ENCODE measurements at regions not wholly inside any gene's neighbourhood (a gene's known extent, or its start where the extent isn't known, plus 50 kb on each side); places are given as distances from the start of the nearest gene placed in this dataset.

- no peak for TF ChIP-seq EGR1 (IDR thresholded peaks at IDR 0.05; ENCODE audit: low read depth)
- TF ChIP-seq POLR2A (IDR thresholded peaks at IDR 0.05; ENCODE audit: borderline replicate concordance, extremely low read depth, insufficient read depth, insufficient read length), result no peak
- TF ChIP-seq, protein P1, sequence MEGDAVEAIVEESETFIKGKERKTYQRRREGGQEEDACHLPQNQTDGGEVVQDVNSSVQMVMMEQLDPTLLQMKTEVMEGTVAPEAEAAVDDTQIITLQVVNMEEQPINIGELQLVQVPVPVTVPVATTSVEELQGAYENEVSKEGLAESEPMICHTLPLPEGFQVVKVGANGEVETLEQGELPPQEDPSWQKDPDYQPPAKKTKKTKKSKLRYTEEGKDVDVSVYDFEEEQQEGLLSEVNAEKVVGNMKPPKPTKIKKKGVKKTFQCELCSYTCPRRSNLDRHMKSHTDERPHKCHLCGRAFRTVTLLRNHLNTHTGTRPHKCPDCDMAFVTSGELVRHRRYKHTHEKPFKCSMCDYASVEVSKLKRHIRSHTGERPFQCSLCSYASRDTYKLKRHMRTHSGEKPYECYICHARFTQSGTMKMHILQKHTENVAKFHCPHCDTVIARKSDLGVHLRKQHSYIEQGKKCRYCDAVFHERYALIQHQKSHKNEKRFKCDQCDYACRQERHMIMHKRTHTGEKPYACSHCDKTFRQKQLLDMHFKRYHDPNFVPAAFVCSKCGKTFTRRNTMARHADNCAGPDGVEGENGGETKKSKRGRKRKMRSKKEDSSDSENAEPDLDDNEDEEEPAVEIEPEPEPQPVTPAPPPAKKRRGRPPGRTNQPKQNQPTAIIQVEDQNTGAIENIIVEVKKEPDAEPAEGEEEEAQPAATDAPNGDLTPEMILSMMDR (IDR thresholded peaks at IDR 0.05 in 2 of 3, conservative IDR thresholded peaks at IDR 0.05 in 1 of 3; ENCODE audit: borderline replicate concordance in 1 of 3, insufficient read depth in 1 of 3, low read depth in 2 of 3, low read length in 2 of 3), result no peak
- TF ChIP-seq JUND (IDR thresholded peaks at IDR 0.05), result no peak
- TF ChIP-seq SIN3A (IDR thresholded peaks at IDR 0.05; ENCODE audit: low read depth), result no peak
- TF ChIP-seq CEBPB (IDR thresholded peaks at IDR 0.05; ENCODE audit: low read depth), result no peak
- TF ChIP-seq RAD21 (IDR thresholded peaks at IDR 0.05; ENCODE audit: low read depth), result no peak
- TF ChIP-seq EZH2 (IDR thresholded peaks at IDR 0.05), result no peak
- TF ChIP-seq ZNF274 (IDR thresholded peaks at IDR 0.05; ENCODE audit: low read depth, low read length), result no peak
- no peak for TF ChIP-seq POLR2AphosphoS5 (IDR thresholded peaks at IDR 0.05; ENCODE audit: low read depth, low read length)
- no peak for TF ChIP-seq FOSL1 (IDR thresholded peaks at IDR 0.05; ENCODE audit: low read depth)
- TF ChIP-seq SP1 (IDR thresholded peaks at IDR 0.05; ENCODE audit: low read depth), result no peak
Observed at GRCh38 chr18:1891641-1892040, 679.7 kb downstream of the METTL4 start.
